SJCRH30 (cell line): ENCODE measurements at regions not wholly inside any gene's neighbourhood (a gene's known extent, or its start where the extent isn't known, plus 50 kb on each side); places are given as distances from the start of the nearest gene placed in this dataset.
"Not testable (repeated sequence)": the region's sequence is repeated elsewhere in the genome, so short reads cannot be mapped to it uniquely, and the experiment has no call there.

Experiments
- DNase-seq, 2 experiments: peaks; one replicate each; pipeline ENCODE4 v3.0.0-alpha.2; 2015 to 2020
- H3K27ac ChIP-seq: fragments of 250-450 bp; sonication (Bioruptor Pico); 2 replicates; pipeline ENCODE4 v1.5.1; 2020; ENCODE audit warnings: mild to moderate bottlenecking, moderate library complexity
- H3K27me3 ChIP-seq: fragments of 250-450 bp; sonication (Bioruptor Pico); 2 replicates; pipeline ENCODE4 v1.5.1; 2020; ENCODE audit warnings: mild to moderate bottlenecking, moderate library complexity
- H3K36me3 ChIP-seq: fragments of 250-450 bp; sonication (Bioruptor Pico); 2 replicates; pipeline ENCODE4 v1.5.1; 2020; ENCODE audit warnings: mild to moderate bottlenecking, moderate library complexity
- H3K4me1 ChIP-seq: fragments of 250-450 bp; sonication (Bioruptor Pico); 2 replicates; pipeline ENCODE4 v1.5.1; 2020; ENCODE audit warnings: mild to moderate bottlenecking, moderate library complexity
- H3K4me3 ChIP-seq: fragments of 250-450 bp; sonication (Bioruptor Pico); 2 replicates; pipeline ENCODE4 v1.5.1; 2020; ENCODE audit warnings: mild to moderate bottlenecking, moderate library complexity
- H3K9me3 ChIP-seq: fragments of 250-450 bp; sonication (Bioruptor Pico); replicated peaks from 2 replicates; pipeline ENCODE4 v1.5.1; 2020; ENCODE audit warnings: mild to moderate bottlenecking, moderate library complexity

GRCh38 chr2:109669731-109670130, 55.6 kb downstream of the SOWAHC start:
- no peak overlapping the region for H3K27ac ChIP-seq
- no peaks in the 10 kb centered on the region for H3K36me3 ChIP-seq
- no peaks in the 10 kb centered on the region for H3K4me1 ChIP-seq
- DNase-seq: no peak
- H3K27me3 ChIP-seq: no peaks in the 10 kb centered on the region
- no peak overlapping the region for H3K4me3 ChIP-seq
- H3K9me3 ChIP-seq: no peaks in the 10 kb centered on the region

GRCh38 chr2:109670556-109671411, 56.6 kb downstream of the SOWAHC start:
- H3K27ac ChIP-seq: no peak overlapping the region
- H3K9me3 ChIP-seq: no peaks in the 10 kb centered on the region
- no peaks in the 10 kb centered on the region for H3K4me1 ChIP-seq
- no peaks in the 10 kb centered on the region for H3K27me3 ChIP-seq
- H3K4me3 ChIP-seq: no peak overlapping the region
- H3K36me3 ChIP-seq: no peaks in the 10 kb centered on the region
- no peak for DNase-seq

GRCh38 chr2:109674894-109675534, 60.9 kb downstream of the SOWAHC start:
- no peaks in the 10 kb centered on the region for H3K9me3 ChIP-seq
- no peaks in the 10 kb centered on the region for H3K4me1 ChIP-seq
- H3K4me3 ChIP-seq: no peak overlapping the region
- no peak overlapping the region for H3K27ac ChIP-seq
- DNase-seq: no peak
- H3K27me3 ChIP-seq: no peaks in the 10 kb centered on the region
- H3K36me3 ChIP-seq: no peaks in the 10 kb centered on the region

GRCh38 chr2:109675666-109676345, 61.6 kb downstream of the SOWAHC start:
- Histone ChIP-seq H3K9me3 (no peaks in the 10 kb centered on the region), H3K4me3 (no peak overlapping the region), H3K27me3 (no peaks in the 10 kb centered on the region), H3K36me3 (no peaks in the 10 kb centered on the region), H3K27ac (no peak overlapping the region), H3K4me1 (no peaks in the 10 kb centered on the region)
- no peak for DNase-seq

GRCh38 chr2:109676346-109676902, 62.3 kb downstream of the SOWAHC start:
- Histone ChIP-seq H3K4me1 (no peaks in the 10 kb centered on the region), H3K27me3 (no peaks in the 10 kb centered on the region), H3K9me3 (no peaks in the 10 kb centered on the region), H3K36me3 (no peaks in the 10 kb centered on the region), H3K27ac (no peak overlapping the region), H3K4me3 (no peak overlapping the region)
- no peak for DNase-seq

GRCh38 chr2:109677121-109677731, 63.1 kb downstream of the SOWAHC start:
- not testable (repeated sequence) for H3K27ac ChIP-seq, H3K4me3 ChIP-seq

GRCh38 chr2:109677835-109678580, 63.8 kb downstream of the SOWAHC start:
- Histone ChIP-seq H3K36me3 (no peaks in the 10 kb centered on the region), H3K27ac (no peak overlapping the region), H3K9me3 (no peaks in the 10 kb centered on the region), H3K4me3 (no peak overlapping the region), H3K4me1 (no peaks in the 10 kb centered on the region), H3K27me3 (no peaks in the 10 kb centered on the region)
- peak in 1 of 2 experiments; percentile 16 for DNase-seq

More at GRCh38 chr2:109677121-109677731, 63.1 kb downstream of the SOWAHC start:
- H3K9me3 ChIP-seq, H3K4me1 ChIP-seq, H3K27me3 ChIP-seq, H3K36me3 ChIP-seq: not testable (repeated sequence)
- peak in 1 of 2 experiments; percentile 16 for DNase-seq

- not testable (repeated sequence) for DNase-seq, H3K27me3 ChIP-seq, H3K27ac ChIP-seq, H3K4me1 ChIP-seq, H3K36me3 ChIP-seq, H3K4me3 ChIP-seq, H3K9me3 ChIP-seq
These were observed 64.6 kb downstream of the SOWAHC start for GRCh38 chr2:109678724-109679201.

GRCh38 chr2:109679225-109679624, 65.1 kb downstream of the SOWAHC start:
- Histone ChIP-seq H3K36me3 (no peaks in the 10 kb centered on the region), H3K9me3 (no peaks in the 10 kb centered on the region), H3K27ac (no peak overlapping the region), H3K4me1 (no peaks in the 10 kb centered on the region), H3K4me3 (no peak overlapping the region), H3K27me3 (no peaks in the 10 kb centered on the region)
- DNase-seq: no peak

GRCh38 chr2:109679626-109680025, 65.5 kb downstream of the SOWAHC start:
- DNase-seq: no peak
- Histone ChIP-seq H3K27me3 (no peaks in the 10 kb centered on the region), H3K4me3 (no peak overlapping the region), H3K9me3 (no peaks in the 10 kb centered on the region), H3K27ac (no peak overlapping the region), H3K4me1 (no peaks in the 10 kb centered on the region), H3K36me3 (no peaks in the 10 kb centered on the region)

GRCh38 chr2:109680523-109681297, 66.5 kb downstream of the SOWAHC start:
- no peak for DNase-seq
- Histone ChIP-seq H3K27ac (no peak overlapping the region), H3K27me3 (no peaks in the 10 kb centered on the region)

GRCh38 chr2:109681633-109682380, 67.6 kb downstream of the SOWAHC start:
- no peaks in the 10 kb centered on the region for H3K27me3 ChIP-seq
- no peak overlapping the region for H3K4me3 ChIP-seq
- H3K36me3 ChIP-seq: no peaks in the 10 kb centered on the region
- H3K4me1 ChIP-seq: no peaks in the 10 kb centered on the region
- no peak for DNase-seq
- no peaks in the 10 kb centered on the region for H3K9me3 ChIP-seq
- no peak overlapping the region for H3K27ac ChIP-seq

More at GRCh38 chr2:109680523-109681297, 66.5 kb downstream of the SOWAHC start:
- Histone ChIP-seq H3K36me3 (no peaks in the 10 kb centered on the region), H3K4me3 (no peak overlapping the region), H3K9me3 (no peaks in the 10 kb centered on the region), H3K4me1 (no peaks in the 10 kb centered on the region)

- Histone ChIP-seq H3K9me3 (no peaks in the 10 kb centered on the region), H3K27me3 (no peaks in the 10 kb centered on the region), H3K4me1 (no peaks in the 10 kb centered on the region), H3K36me3 (no peaks in the 10 kb centered on the region), H3K4me3 (no peak overlapping the region), H3K27ac (no peak overlapping the region)
- DNase-seq: no peak
These were observed 69.3 kb downstream of the SOWAHC start for GRCh38 chr2:109683452-109683851.
